H9 (cell line): ENCODE measurements at regions not wholly inside any gene's neighbourhood (a gene's known extent, or its start where the extent isn't known, plus 50 kb on each side); places are given as distances from the start of the nearest gene placed in this dataset.

Experiments used
- DNase-seq: peaks from one replicate; pipeline ENCODE4 v3.0.0-alpha.2; 2017
- H2AFZ ChIP-seq: one replicate; pipeline ENCODE4 v1.6.1; 2013; ENCODE audit warnings: mild to moderate bottlenecking, low read length, control low read depth, moderate library complexity
- H2AK5ac ChIP-seq: 2 replicates; pipeline ENCODE4 v1.6.1; 2013; ENCODE audit warnings: low read length, control low read depth, mixed read lengths; ENCODE audit not compliant: insufficient read length
- H2BK120ac ChIP-seq: one replicate; pipeline ENCODE4 v1.6.1; 2013; ENCODE audit warnings: low read depth, mild to moderate bottlenecking, low read length, control low read depth, inconsistent platforms; ENCODE audit not compliant: poor library complexity, severe bottlenecking
- H2BK12ac ChIP-seq: 2 replicates; pipeline ENCODE4 v1.6.1; 2013; ENCODE audit warnings: low read length, control low read depth, mixed read lengths, low read depth; ENCODE audit not compliant: insufficient read length
- H2BK15ac ChIP-seq: 2 replicates; pipeline ENCODE4 v1.6.1; 2013; ENCODE audit warnings: low read depth, low read length, control low read depth
- H2BK20ac ChIP-seq: one replicate; pipeline ENCODE4 v1.6.1; 2013; ENCODE audit warnings: low read depth, mild to moderate bottlenecking, low read length, control low read depth, inconsistent platforms; ENCODE audit not compliant: poor library complexity, severe bottlenecking
- H2BK5ac ChIP-seq: 2 replicates; pipeline ENCODE4 v1.6.1; 2013; ENCODE audit warnings: low read length, control low read depth, mixed read lengths; ENCODE audit not compliant: insufficient read length
- H3K14ac ChIP-seq: 2 replicates; pipeline ENCODE4 v1.6.1; 2013; ENCODE audit warnings: low read length, control low read depth; ENCODE audit not compliant: insufficient read depth
- H3K18ac ChIP-seq: 2 replicates; pipeline ENCODE4 v1.6.1; 2013; ENCODE audit warnings: low read depth, mild to moderate bottlenecking, mixed read lengths, low read length, control low read depth; ENCODE audit not compliant: insufficient read length
- H3K23ac ChIP-seq: 2 replicates; pipeline ENCODE4 v1.6.1; 2013; ENCODE audit warnings: low read length, control low read depth, mixed read lengths, low read depth; ENCODE audit not compliant: insufficient read length
- H3K23me2 ChIP-seq: 2 replicates; pipeline ENCODE4 v1.6.1; 2013; ENCODE audit warnings: low read depth, mild to moderate bottlenecking, mixed read lengths, low read length, control low read depth; ENCODE audit not compliant: insufficient read length, poor library complexity, severe bottlenecking
- H3K27ac ChIP-seq: 2 replicates; pipeline ENCODE4 v1.5.1; 2013; ENCODE audit warnings: low read length, control low read depth, mixed read lengths, low read depth; ENCODE audit not compliant: insufficient read length
- H3K27me3 ChIP-seq: 2 replicates; pipeline ENCODE4 v1.6.1; 2013; ENCODE audit warnings: low read length, control low read depth, inconsistent platforms; ENCODE audit not compliant: insufficient read depth
- H3K4ac ChIP-seq: 2 replicates; pipeline ENCODE4 v1.6.1; 2013; ENCODE audit warnings: low read depth, mild to moderate bottlenecking, control low read depth, inconsistent platforms, low read length, moderate library complexity
- H3K4me1 ChIP-seq: 2 replicates; pipeline ENCODE4 v1.6.1; 2013; ENCODE audit warnings: low read length, control low read depth, inconsistent platforms; ENCODE audit not compliant: insufficient read depth
- H3K4me2 ChIP-seq: 2 replicates; pipeline ENCODE4 v1.6.1; 2013; ENCODE audit warnings: low read length, control low read depth, mixed read lengths; ENCODE audit not compliant: insufficient read length, insufficient read depth
- H3K56ac ChIP-seq: 2 replicates; pipeline ENCODE4 v1.6.1; 2013; ENCODE audit warnings: low read depth, mild to moderate bottlenecking, mixed read lengths, low read length, control low read depth; ENCODE audit not compliant: insufficient read length
- H3K79me1 ChIP-seq: 2 replicates; pipeline ENCODE4 v1.6.1; 2013; ENCODE audit warnings: low read depth, mild to moderate bottlenecking, moderate library complexity, low read length, control low read depth, inconsistent platforms; ENCODE audit not compliant: insufficient read depth, poor library complexity, severe bottlenecking
- H3K79me2 ChIP-seq: 2 replicates; pipeline ENCODE4 v1.6.1; 2013; ENCODE audit warnings: low read length, control low read depth, inconsistent platforms; ENCODE audit not compliant: insufficient read depth
- H3K9ac ChIP-seq: 2 replicates; pipeline ENCODE4 v1.6.1; 2013; ENCODE audit warnings: low read length, control low read depth, mixed read lengths; ENCODE audit not compliant: insufficient read length; ENCODE audit errors: extremely low read depth
- H3K9me3 ChIP-seq: one replicate; pipeline ENCODE4 v1.6.1; 2013; ENCODE audit warnings: low read depth, low read length, inconsistent platforms; ENCODE audit not compliant: control insufficient read depth
- H3T11ph ChIP-seq: one replicate; pipeline ENCODE4 v1.6.1; 2013; ENCODE audit warnings: mild to moderate bottlenecking, low read length, control low read depth, inconsistent platforms
- H4K20me1 ChIP-seq: one replicate; pipeline ENCODE4 v1.6.1; 2013; ENCODE audit not compliant: control insufficient read depth, insufficient read length, insufficient read depth
- H4K5ac ChIP-seq: 2 replicates; pipeline ENCODE4 v1.6.1; 2013; ENCODE audit warnings: low read depth, mild to moderate bottlenecking, mixed read lengths, low read length, control low read depth; ENCODE audit not compliant: insufficient read length
- H4K8ac ChIP-seq: replicated peaks from 2 replicates; pipeline ENCODE4 v1.6.1; 2013; ENCODE audit warnings: low read length, control low read depth, mixed read lengths, low read depth; ENCODE audit not compliant: insufficient read length
- H4K91ac ChIP-seq: 2 replicates; pipeline ENCODE4 v1.6.1; 2013; ENCODE audit warnings: low read depth, mild to moderate bottlenecking, moderate library complexity, mixed read lengths, low read length, control low read depth; ENCODE audit not compliant: insufficient read length
- H3K27ac Mint-ChIP-seq, 3 experiments: 2 replicates in 2 of 3; 3 replicates in 1 of 3; pipeline ENCODE4 v1.8.0; 2020 to 2021; ENCODE audit warnings: mixed read lengths in 3 of 3, mild to moderate bottlenecking in 1 of 3, moderate library complexity in 1 of 3
- H3K27me3 Mint-ChIP-seq: 2 replicates; pipeline ENCODE4 v1.8.0; 2021; ENCODE audit warnings: low read depth, mild to moderate bottlenecking, moderate library complexity, mixed read lengths
- H3K36me3 Mint-ChIP-seq, 3 experiments: 2 replicates in 2 of 3; 3 replicates in 1 of 3; pipeline ENCODE4 v1.8.0; 2020 to 2021; ENCODE audit warnings: low read depth in 3 of 3, mixed read lengths in 3 of 3; ENCODE audit not compliant: insufficient read depth in 1 of 3
- H3K4me1 Mint-ChIP-seq, 2 experiments: 2 replicates each; pipeline ENCODE4 v1.8.0; 2020; ENCODE audit warnings: mixed read lengths in 2 of 2
- H3K4me3 Mint-ChIP-seq, 2 experiments: 2 replicates in 1 of 2; 3 replicates in 1 of 2; pipeline ENCODE4 v1.8.0; 2020 to 2021; ENCODE audit warnings: mild to moderate bottlenecking in 2 of 2, mixed read lengths in 2 of 2, moderate library complexity in 1 of 2
- H3K9me3 Mint-ChIP-seq, 2 experiments: 2 replicates in 1 of 2; 3 replicates in 1 of 2; pipeline ENCODE4 v1.8.0; 2020; ENCODE audit warnings: mild to moderate bottlenecking in 2 of 2, mixed read lengths in 2 of 2, moderate library complexity in 1 of 2
- CTCF ChIP-seq: fragments of 200-600 bp; sonication (generic); conservative IDR thresholded peaks from 3 replicates; pipeline ENCODE4 v1.8.0; 2021; ENCODE audit warnings: antibody characterized with exemption, mild to moderate bottlenecking
- WGBS: extraction: QIAGEN DNeasy Blood & Tissue Kit; methylation state at CpG from one replicate; pipeline ENCODE4 v1.1.7; 2013; ENCODE audit warnings: missing lambda C conversion rate, low lambda C conversion rate, mixed read lengths; ENCODE audit not compliant: insufficient read length; ENCODE audit errors: extremely low coverage; 5-methylcytosine and 5-hydroxymethylcytosine counted together

- no peaks in the 10 kb centered on the region for H3K79me1 ChIP-seq
- no peak for DNase-seq
- peaks cover 3% of the 10 kb centered on the region for H3K27me3 Mint-ChIP-seq
- H3K27ac ChIP-seq: no peak overlapping the region
- no peak overlapping the region for H3T11ph ChIP-seq
- no peak overlapping the region for H2BK12ac ChIP-seq
- no peak overlapping the region for H3K27ac Mint-ChIP-seq
- no peak overlapping the region for H2BK5ac ChIP-seq
- no peak overlapping the region for H2AFZ ChIP-seq
- H4K5ac ChIP-seq: no peak overlapping the region
- peaks cover 55 to 64% of the 10 kb centered on the region in 2 experiments for H3K9me3 Mint-ChIP-seq
- H3K9me3 ChIP-seq: peaks cover 71% of the 10 kb centered on the region
- H2AK5ac ChIP-seq: no peak overlapping the region
- H4K20me1 ChIP-seq: no peaks in the 10 kb centered on the region
- no peak overlapping the region for H3K18ac ChIP-seq
- H2BK15ac ChIP-seq: no peak overlapping the region
- no peak for TF ChIP-seq CTCF
- H2BK20ac ChIP-seq: no peak overlapping the region
- WGBS: no CpG with 5 or more reads among the region's 9 CpGs
- H3K23ac ChIP-seq: no peak overlapping the region
- no peak overlapping the region for H3K4ac ChIP-seq
- H3K4me1 Mint-ChIP-seq: no peaks in the 10 kb centered on the region
- peaks cover 3% of the 10 kb centered on the region for H3K23me2 ChIP-seq
- no peak overlapping the region for H4K91ac ChIP-seq
- no peak overlapping the region for H3K56ac ChIP-seq
- no peak overlapping the region for H3K9ac ChIP-seq
- no peaks in the 10 kb centered on the region for H3K79me2 ChIP-seq
- H4K8ac ChIP-seq: no peak overlapping the region
- H3K4me2 ChIP-seq: no peak overlapping the region
- no peak overlapping the region for H2BK120ac ChIP-seq
- no peak overlapping the region for H3K14ac ChIP-seq
- no peak overlapping the region for H3K4me3 Mint-ChIP-seq
- peaks cover 2 to 11% (median 5%) of the 10 kb centered on the region in 3 experiments; a peak in 5 of 7 replicates for H3K36me3 Mint-ChIP-seq
- no peaks in the 10 kb centered on the region for H3K4me1 ChIP-seq
- no peaks in the 10 kb centered on the region for H3K27me3 ChIP-seq
Observed at GRCh38 chr7:57202274-57202673, 70.0 kb upstream of the ZNF479 start.
